ENCODE measurements at regions not wholly inside any gene's neighbourhood (a gene's known extent, or its start where the extent isn't known, plus 50 kb on each side); places are given as distances from the start of the nearest gene placed in this dataset.

GRCh38 chr9:84138541-84138940 is 157.9 kb downstream of the RMI1 start:
- BruUV-seq (replicated peaks), result no TSS peak
- Histone ChIP-seq H2BK15ac (ENCODE audit: low read depth, low read length) (no peak overlapping the region), H3K27ac (ENCODE audit: insufficient read depth, low read length) (no peak overlapping the region), H2BK5ac (ENCODE audit: low read depth, low read length, poor library complexity, severe bottlenecking) (no peak overlapping the region), H4K8ac (ENCODE audit: low read depth in 2 of 2, low read length in 2 of 2) (no peak overlapping the region), H3K18ac (ENCODE audit: low read depth, low read length) (no peak overlapping the region), H3K27me3 (ENCODE audit: control insufficient read depth, insufficient read depth, low read length) (peaks cover 52% of the 10 kb centered on the region), H3K23ac (ENCODE audit: low read depth, low read length) (no peak overlapping the region), H3K9me3 (ENCODE audit: control insufficient read depth, insufficient read depth, low read length) (peaks cover 5% of the 10 kb centered on the region), H4K5ac (ENCODE audit: low read depth, low read length) (no peak overlapping the region), H3K4me2 (ENCODE audit: low read depth, low read length) (no peak overlapping the region), H3K9ac (ENCODE audit: low read depth, low read length) (no peak overlapping the region), H3K56ac (ENCODE audit: extremely low read depth, insufficient read depth, low read length) (no peak overlapping the region), H2AK9ac (replicated peaks; ENCODE audit: low read depth, low read length, poor library complexity) (no peak overlapping the region), H4K91ac (ENCODE audit: insufficient read depth, low read depth, low read length) (no peak overlapping the region), H4K20me1 (ENCODE audit: insufficient read depth, low read length) (no peaks in the 10 kb centered on the region), H2BK20ac (ENCODE audit: low read depth, low read length) (no peak overlapping the region), H3K4ac (ENCODE audit: low read depth, low read length) (no peak overlapping the region), H3K4me3 (ENCODE audit: insufficient read depth, low read depth, low read length) (no peak overlapping the region), H2BK120ac (ENCODE audit: low read depth, low read length) (no peak overlapping the region), H3K4me1 (ENCODE audit: control insufficient read depth, insufficient read depth, low read length) (peaks cover 2% of the 10 kb centered on the region; the same call in 1 of the 2 replicates), H2AK5ac (ENCODE audit: low read depth, low read length) (no peak overlapping the region), H3K9me1 (ENCODE audit: insufficient read depth, low read length) (no peaks in the 10 kb centered on the region), H2AFZ (replicated peaks; ENCODE audit: low read length, poor library complexity) (no peak overlapping the region), H3K14ac (replicated peaks; ENCODE audit: low read depth, low read length) (no peak overlapping the region), H3K36me3 (ENCODE audit: control insufficient read depth, insufficient read depth, low read length) (no peaks in the 10 kb centered on the region), H3K79me1 (ENCODE audit: low read depth in 1 of 2, low read length in 2 of 2) (no peaks in the 10 kb centered on the region)
- ATAC-seq (ENCODE audit: low read depth) (no peak), DNase-seq (no peak)
- ChIA-PET CTCF (no interaction called here), POLR2A (ENCODE audit: unreplicated experiment) (no interaction called here)
- in situ Hi-C loops (cut with MboI; ENCODE audit: low sequenced_read_pairs), result no loop called here
- WGBS, 2 experiments (ENCODE audit: extremely low coverage in 2 of 2, insufficient read length in 1 of 2), result no CpG with 5 or more reads among the region's 4 CpGs
- intact Hi-C loops (cut with micrococcal nuclease), result no loop called here
- dilution Hi-C loops (cut with HindIII; ENCODE audit: low sequenced_read_pairs, unreplicated experiment), result no loop called here
- TF ChIP-seq MAZ (IDR thresholded peaks at IDR 0.05; ENCODE audit: borderline replicate concordance, low read depth, low read length) (no peak), SMC3 (IDR thresholded peaks at IDR 0.05; ENCODE audit: low read depth, low read length) (no peak), NFE2L2 (IDR thresholded peaks at IDR 0.05; ENCODE audit: low read depth, low read length) (no peak), CHD1 (IDR thresholded peaks at IDR 0.05; ENCODE audit: low read depth, low read length) (no peak), FOS (IDR thresholded peaks at IDR 0.05; ENCODE audit: low read depth, low read length) (no peak), MXI1 (IDR thresholded peaks at IDR 0.05; ENCODE audit: borderline replicate concordance, low read depth, low read length) (no peak)
